T47D (cell line): ENCODE measurements at regions not wholly inside any gene's neighbourhood (a gene's known extent, or its start where the extent isn't known, plus 50 kb on each side); places are given as distances from the start of the nearest gene placed in this dataset.
A peak's percentile ranks its signal among the peaks of the same experiment; 100 is the strongest.

ENCODE experiments used
- DNase-seq, 2 experiments: peaks; one replicate each; pipeline versions ENCODE4 v3.0.0 to v3.0.0-alpha.2; 2011 to 2012; ENCODE audit warnings: low read depth in 1 of 2, low spot score in 1 of 2
- JUND ChIP-seq: IDR thresholded peaks from 2 replicates; pipeline ENCODE4 v1.6.1; 2012; ENCODE audit warnings: low read depth
- in situ Hi-C: cut with HindIII; loops from 2 replicates; pipeline ENCODE4 v1.10.0; 2016; ENCODE audit warnings: low sequenced_read_pairs, low pct_unique_long_range_greater_than_20kb

GRCh38 chr2:194346193-194346592 is 1310.8 kb upstream of the SLC39A10 start:
- TF ChIP-seq JUND, result no peak
- in situ Hi-C loops, result no loop called here
- DNase-seq, result no peak

- no peak for TF ChIP-seq JUND
- in situ Hi-C loops, result no loop called here
- no peak for DNase-seq
Measured at GRCh38 chr2:194345347-194345746, 1311.7 kb upstream of the SLC39A10 start.

GRCh38 chr2:194343167-194343566 is 1313.9 kb upstream of the SLC39A10 start:
- TF ChIP-seq JUND, result no peak
- no peak for DNase-seq
- in situ Hi-C loops, result no loop called here

- no peak for TF ChIP-seq JUND
- in situ Hi-C loops, result no loop called here
- DNase-seq, result peak in 1 of 2 experiments; percentile 57
Measured at GRCh38 chr2:194332799-194333490, 1324.1 kb upstream of the SLC39A10 start.

GRCh38 chr2:194328456-194328855 is 1328.6 kb upstream of the SLC39A10 start:
- TF ChIP-seq JUND, result no peak
- no peak for DNase-seq

GRCh38 chr2:194327196-194327888 is 1329.7 kb upstream of the SLC39A10 start:
- in situ Hi-C loops, result no loop called here
- DNase-seq, result no peak
- TF ChIP-seq JUND, result no peak

More at GRCh38 chr2:194328456-194328855, 1328.6 kb upstream of the SLC39A10 start:
- in situ Hi-C loops, result no loop called here

- TF ChIP-seq JUND, result no peak
- no peak for DNase-seq
- in situ Hi-C loops, result no loop called here
Measured at GRCh38 chr2:194323740-194324139, 1333.3 kb upstream of the SLC39A10 start.

GRCh38 chr2:194320520-194320919 is 1336.5 kb upstream of the SLC39A10 start:
- no peak for TF ChIP-seq JUND
- DNase-seq, result no peak
- in situ Hi-C loops, result no loop called here

- in situ Hi-C loops, result no loop called here
- TF ChIP-seq JUND, result no peak
- no peak for DNase-seq
Measured at GRCh38 chr2:194319222-194319992, 1337.6 kb upstream of the SLC39A10 start.

- no peak for TF ChIP-seq JUND
- in situ Hi-C loops, result no loop called here
- no peak for DNase-seq
Measured at GRCh38 chr2:194314042-194314441, 1343.0 kb upstream of the SLC39A10 start.

- in situ Hi-C loops, result no loop called here
- no peak for TF ChIP-seq JUND
- DNase-seq, result no peak
Measured at GRCh38 chr2:194304191-194304590, 1352.8 kb upstream of the SLC39A10 start.

GRCh38 chr2:194301946-194302345 is 1355.1 kb upstream of the SLC39A10 start:
- DNase-seq, result no peak

GRCh38 chr2:194294156-194294555 is 1362.9 kb upstream of the SLC39A10 start:
- no peak for DNase-seq
- in situ Hi-C loops, result no loop called here
- no peak for TF ChIP-seq JUND

More at GRCh38 chr2:194301946-194302345, 1355.1 kb upstream of the SLC39A10 start:
- TF ChIP-seq JUND, result no peak
- in situ Hi-C loops, result no loop called here
